Stomach (tissue), 8 donors: ENCODE measurements at regions not wholly inside any gene's neighbourhood (a gene's known extent, or its start where the extent isn't known, plus 50 kb on each side); places are given as distances from the start of the nearest gene placed in this dataset.

Experiments
- DNase-seq, 2 donors: peaks; one replicate each; pipeline versions ENCODE4 v3.0.0 to v3.0.0-alpha.2; 2013 to 2019
- H3K27ac ChIP-seq, 5 donors: fragments of 200-600 bp in 4 of 5; sonication (generic) in 4 of 5; one replicate each; pipeline ENCODE4 v1.5.1; 2013 to 2019; ENCODE audit warnings: mild to moderate bottlenecking in 1 of 5, moderate library complexity in 1 of 5
- H3K27me3 ChIP-seq, 3 donors: fragments of 200-600 bp; sonication (generic); one replicate each; pipeline ENCODE4 v1.5.1; 2017 to 2019; ENCODE audit warnings: mixed run types in 1 of 3
- H3K36me3 ChIP-seq, 4 donors: fragments of 200-600 bp; sonication (generic); 1 replicate in 3 of 4; 2 replicates in 1 of 4; pipeline ENCODE4 v1.5.1; 2016 to 2019
- H3K4me1 ChIP-seq, 4 donors: fragments of 200-600 bp; sonication (generic); one replicate each; pipeline ENCODE4 v1.5.1; 2016 to 2019
- H3K4me3 ChIP-seq, 4 donors: fragments of 200-600 bp; sonication (generic) in 3 of 4; one replicate each; pipeline ENCODE4 v1.5.1; 2016 to 2019; ENCODE audit warnings: mild to moderate bottlenecking in 1 of 4
- H3K9me3 ChIP-seq, 4 donors: fragments of 200-600 bp; sonication (generic); one replicate each; pipeline ENCODE4 v1.5.1; 2016 to 2019
- CTCF ChIP-seq, 7 experiments: fragments of 450-650 bp in 4 of 7; fragments of 200-600 bp in 3 of 7; sonication (generic) in 3 of 7; IDR thresholded peaks; one replicate each; pipeline ENCODE4 v1.5.1; 2016 to 2019; ENCODE audit warnings: antibody characterized with exemption in 7 of 7, control low read depth in 2 of 7, mild to moderate bottlenecking in 1 of 7
- EP300 ChIP-seq: sonication (generic); formaldehyde crosslinking; IDR thresholded peaks from one replicate; pipeline ENCODE4 v1.6.1; 2017; ENCODE audit warnings: antibody characterized with exemption
- POLR2A ChIP-seq, 4 donors: fragments of 450-650 bp; IDR thresholded peaks; one replicate each; pipeline ENCODE4 v1.6.1; 2016; ENCODE audit warnings: antibody characterized with exemption in 4 of 4, control low read depth in 2 of 4, mild to moderate bottlenecking in 1 of 4, moderate library complexity in 1 of 4
- POLR2AphosphoS5 ChIP-seq, 3 donors: sonication (generic); formaldehyde crosslinking; IDR thresholded peaks; one replicate each; pipeline ENCODE4 v1.6.1; 2016; ENCODE audit warnings: antibody characterized with exemption in 3 of 3
- WGBS, 5 donors: extraction: QIAGEN DNeasy Blood & Tissue Kit in 3 of 5; methylation state at CpG; one replicate each; pipeline versions ENCODE4 v1.1.5 to v1.1.7; 2013 to 2018; 5-methylcytosine and 5-hydroxymethylcytosine counted together
- intact Hi-C: fragments of 100-400 bp; cut with DNase I; formaldehyde crosslinking; loops from one replicate; pipeline ENCODE4 v1.15.1; 2023; ENCODE audit warnings: low total_unique reads
- donor health status: healthy with polysubstance abuse.
- donor health status: Bipolar disorder and iron deficiency.
- donor health status: healthy.

DNA sequence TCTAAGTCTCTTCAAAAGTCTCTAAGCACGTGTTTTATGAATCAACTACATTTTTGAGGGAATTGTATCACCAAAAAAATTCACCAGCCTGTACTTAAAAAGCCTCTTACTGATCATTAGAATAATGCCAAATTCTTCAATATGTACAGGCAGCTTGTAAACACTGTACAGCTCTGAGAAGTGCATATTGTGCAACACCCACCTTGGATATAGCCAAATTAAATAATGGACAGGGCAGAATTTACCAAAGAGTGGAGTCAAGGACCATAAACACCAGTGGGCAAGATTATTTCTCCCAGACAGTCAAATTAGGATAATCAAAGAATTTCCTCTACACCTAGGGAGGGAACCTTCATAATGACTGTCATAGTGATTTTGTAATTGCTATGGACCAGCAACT is 338.2 kb downstream of the NR4A2 start:
- DNase-seq: no peak
- Histone ChIP-seq H3K36me3 (no peaks in the 10 kb centered on the region), H3K4me1 (no peaks in the 10 kb centered on the region), H3K9me3 (peaks cover 0 to 5% (median 0%) of the 10 kb centered on the region in 4 donors), H3K27ac (no peak overlapping the region), H3K27me3 (no peaks in the 10 kb centered on the region), H3K4me3 (no peak overlapping the region)
- intact Hi-C loops: no loop called here
- TF ChIP-seq POLR2A (IDR thresholded peaks at IDR 0.05): no peak
- TF ChIP-seq POLR2AphosphoS5 (IDR thresholded peaks at IDR 0.05): no peak
- TF ChIP-seq CTCF (IDR thresholded peaks at IDR 0.05): no peak
- TF ChIP-seq EP300: no peak
- 74 to 91% (median 86%) methylated on average over 1 of the region's 1 CpG for WGBS, 5 donors

DNA sequence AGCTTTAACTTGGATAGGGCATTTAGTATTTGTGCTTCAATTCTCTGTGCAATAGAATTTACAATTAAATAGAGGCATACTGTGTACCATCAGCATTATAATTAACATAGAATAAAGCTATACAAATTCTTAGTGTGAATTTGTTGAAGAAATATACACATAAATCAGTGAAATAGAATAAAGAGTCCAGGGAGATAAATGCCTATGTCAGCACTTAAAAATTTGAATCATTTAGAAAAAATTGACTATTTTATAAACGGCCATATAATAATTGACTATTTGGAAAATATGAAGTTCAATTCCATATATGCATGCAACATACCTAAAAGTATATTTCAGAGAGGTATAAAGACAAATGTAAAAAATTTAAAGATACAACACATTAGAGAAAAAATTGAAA is 348.7 kb downstream of the NR4A2 start:
- Histone ChIP-seq H3K9me3 (no peaks in the 10 kb centered on the region), H3K27ac (no peak overlapping the region), H3K4me1 (no peaks in the 10 kb centered on the region), H3K4me3 (no peak overlapping the region), H3K27me3 (no peaks in the 10 kb centered on the region), H3K36me3 (no peaks in the 10 kb centered on the region)
- WGBS, 5 donors: 83 to 89% (median 87%) methylated on average over 1 of the region's 1 CpG
- no peak for TF ChIP-seq POLR2A (IDR thresholded peaks at IDR 0.05)
- no peak for TF ChIP-seq EP300
- TF ChIP-seq CTCF (IDR thresholded peaks at IDR 0.05): no peak
- TF ChIP-seq POLR2AphosphoS5 (IDR thresholded peaks at IDR 0.05): no peak
- no peak for DNase-seq
- intact Hi-C loops: no loop called here

DNA sequence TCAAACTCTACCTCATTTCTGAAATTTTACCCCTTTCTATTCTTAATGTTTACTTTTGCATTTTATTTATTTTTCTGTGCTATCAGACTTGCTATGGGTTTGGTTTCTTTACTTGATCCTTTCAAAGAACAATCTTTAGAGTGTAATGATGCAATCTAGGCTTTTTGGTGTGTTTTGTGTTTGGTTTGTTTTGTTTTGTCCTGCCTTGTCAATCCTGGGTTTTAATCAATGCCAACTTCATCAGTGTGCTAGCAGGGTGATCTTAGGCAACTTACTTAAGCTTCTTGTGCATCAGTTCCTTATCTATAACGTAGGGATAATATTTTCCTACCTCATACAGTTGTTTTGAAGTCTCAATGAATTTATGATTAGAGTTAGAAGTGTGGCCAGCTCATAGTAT is 350.4 kb downstream of the NR4A2 start:
- intact Hi-C loops: no loop called here
- H3K4me3 ChIP-seq: no peak overlapping the region
- no peaks in the 10 kb centered on the region for H3K36me3 ChIP-seq
- H3K4me1 ChIP-seq: no peaks in the 10 kb centered on the region
- no peak for TF ChIP-seq EP300
- TF ChIP-seq CTCF (IDR thresholded peaks at IDR 0.05): no peak
- no peak for TF ChIP-seq POLR2A (IDR thresholded peaks at IDR 0.05)
- TF ChIP-seq POLR2AphosphoS5 (IDR thresholded peaks at IDR 0.05): no peak
- no peaks in the 10 kb centered on the region for H3K27me3 ChIP-seq
- DNase-seq: no peak
- WGBS, 5 donors: 29 to 40% (median 35%) methylated on average over 1 of the region's 1 CpG
- H3K27ac ChIP-seq: no peak overlapping the region
- H3K9me3 ChIP-seq: no peaks in the 10 kb centered on the region

DNA sequence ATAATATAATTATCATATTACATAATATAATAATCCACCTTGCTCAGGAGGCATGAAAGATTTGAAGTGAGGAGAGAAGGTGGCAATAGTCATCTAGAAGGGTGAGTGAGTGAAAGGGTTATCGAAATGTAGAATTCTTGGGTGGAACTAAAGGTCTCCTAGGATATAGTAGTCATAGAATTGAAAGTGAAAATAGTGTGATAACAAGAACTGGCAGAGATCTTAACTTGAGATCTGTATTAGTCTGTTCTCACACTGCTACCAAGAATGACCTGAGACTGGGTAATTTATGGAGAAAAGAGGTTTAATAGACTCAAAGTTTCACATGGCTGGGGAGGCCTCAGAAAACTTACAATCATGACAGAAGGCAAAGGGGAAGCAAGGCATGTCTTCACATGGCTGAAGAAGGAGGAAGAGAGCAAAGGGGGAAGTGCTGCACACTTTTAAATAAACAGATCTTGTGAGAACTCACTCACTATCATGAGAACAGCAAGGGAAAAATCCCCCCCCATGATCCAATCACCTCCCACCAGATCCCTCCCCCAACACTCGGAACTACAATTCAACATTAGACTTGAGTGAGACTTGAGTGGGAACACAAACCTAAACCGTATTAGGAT is 351.5 kb downstream of the NR4A2 start:
- no peaks in the 10 kb centered on the region for H3K27me3 ChIP-seq
- H3K4me1 ChIP-seq: no peaks in the 10 kb centered on the region
- DNase-seq: no peak
- no peak overlapping the region for H3K4me3 ChIP-seq
- no peaks in the 10 kb centered on the region for H3K9me3 ChIP-seq
- TF ChIP-seq POLR2A (IDR thresholded peaks at IDR 0.05): no peak
- TF ChIP-seq EP300: no peak
- TF ChIP-seq POLR2AphosphoS5 (IDR thresholded peaks at IDR 0.05): no peak
- TF ChIP-seq CTCF (IDR thresholded peaks at IDR 0.05): no peak
- no peak overlapping the region for H3K27ac ChIP-seq
- no peaks in the 10 kb centered on the region for H3K36me3 ChIP-seq
- intact Hi-C loops: no loop called here
- 82 to 90% (median 85%) methylated on average over 3 of the region's 3 CpGs for WGBS, 5 donors
